Coronary artery (tissue), 2 donors: ENCODE measurements at regions not wholly inside any gene's neighbourhood (a gene's known extent, or its start where the extent isn't known, plus 50 kb on each side); places are given as distances from the start of the nearest gene placed in this dataset.

Experiments used
- DNase-seq: peaks from one replicate; pipeline ENCODE4 v3.0.0-alpha.2; 2017; ENCODE audit warnings: low spot score
- H3K27ac ChIP-seq, 2 donors: fragments of 200-600 bp; sonication (generic); one replicate each; pipeline ENCODE4 v1.5.1; 2016 to 2019
- H3K4me3 ChIP-seq: fragments of 200-600 bp; sonication (generic); 2 replicates; pipeline ENCODE4 v1.5.1; 2016; ENCODE audit warnings: mild to moderate bottlenecking, moderate library complexity
- CTCF ChIP-seq: fragments of 200-600 bp; sonication (generic); IDR thresholded peaks from one replicate; pipeline ENCODE4 v1.5.1; 2019; ENCODE audit warnings: antibody characterized with exemption

DNA sequence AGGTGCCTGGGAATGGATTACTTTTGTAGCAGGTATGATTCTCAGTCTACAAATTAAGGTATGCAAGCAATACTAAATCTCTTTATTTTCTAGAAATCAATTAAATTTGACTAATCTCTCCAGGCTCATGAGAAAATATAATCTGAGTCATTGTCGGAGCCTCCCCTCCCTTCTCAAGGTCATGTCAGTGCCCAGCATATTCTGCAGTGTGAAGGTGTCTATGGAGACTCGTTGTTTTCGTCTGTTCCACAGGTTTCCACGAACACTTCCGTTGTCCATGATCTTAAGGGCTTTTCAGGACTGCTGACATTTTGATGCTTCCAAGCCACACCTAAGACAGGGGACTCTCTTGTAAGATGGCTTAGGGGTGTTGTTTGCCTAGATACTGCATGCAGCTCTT is 56.6 kb upstream of the SCOC start:
- no peak for TF ChIP-seq CTCF
- Histone ChIP-seq H3K4me3 (no peak overlapping the region), H3K27ac (no peak overlapping the region)
- no peak for DNase-seq

GRCh38 chr4:140315970-140316369 is 57.5 kb upstream of the SCOC start:
- no peak for DNase-seq
- TF ChIP-seq CTCF, result no peak
- no peak overlapping the region for H3K4me3 ChIP-seq
- no peak overlapping the region for H3K27ac ChIP-seq

DNA sequence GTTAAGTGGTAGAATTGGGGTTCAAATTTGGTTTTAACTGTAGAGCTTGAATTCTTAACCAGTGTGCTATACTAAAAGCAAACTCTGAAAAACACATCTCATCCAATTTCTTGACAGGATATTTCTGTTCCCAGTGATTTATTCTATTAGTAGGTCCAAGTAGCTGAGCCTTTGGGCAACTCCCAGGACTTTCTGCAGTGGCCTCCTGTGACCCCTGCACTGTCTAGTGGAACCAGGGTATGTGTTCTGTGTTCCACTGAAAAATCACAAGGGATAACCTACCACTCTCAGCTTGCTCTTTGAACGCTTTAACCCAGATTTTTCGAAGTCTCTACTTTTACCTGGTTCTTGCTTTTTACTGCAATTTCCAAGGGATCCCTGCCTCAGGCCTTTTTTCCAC is 58.0 kb upstream of the SCOC start:
- TF ChIP-seq CTCF, result no peak
- no peak for DNase-seq
- Histone ChIP-seq H3K27ac (no peak overlapping the region), H3K4me3 (no peak overlapping the region)

DNA sequence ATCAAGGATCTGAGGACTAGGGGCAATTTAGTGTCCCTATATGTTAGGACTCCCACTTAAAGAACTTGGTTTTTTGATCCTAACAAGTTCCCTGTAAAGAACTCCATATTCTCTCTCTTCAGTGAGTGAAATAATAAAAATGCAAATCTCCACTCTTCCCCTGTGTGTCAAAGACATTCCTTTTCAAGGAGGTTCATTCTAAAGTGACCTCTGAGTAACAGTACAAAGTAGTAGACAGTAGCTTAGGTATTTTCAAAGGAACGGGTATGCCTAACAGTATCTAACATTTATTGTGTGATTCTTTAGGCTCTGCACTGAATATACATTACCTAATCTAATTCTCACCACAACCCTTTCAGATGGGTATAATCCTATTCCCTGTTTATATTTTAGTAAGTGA is 58.4 kb upstream of the SCOC start:
- no peak overlapping the region for H3K4me3 ChIP-seq
- no peak overlapping the region for H3K27ac ChIP-seq
- no peak for DNase-seq
- TF ChIP-seq CTCF, result no peak

DNA sequence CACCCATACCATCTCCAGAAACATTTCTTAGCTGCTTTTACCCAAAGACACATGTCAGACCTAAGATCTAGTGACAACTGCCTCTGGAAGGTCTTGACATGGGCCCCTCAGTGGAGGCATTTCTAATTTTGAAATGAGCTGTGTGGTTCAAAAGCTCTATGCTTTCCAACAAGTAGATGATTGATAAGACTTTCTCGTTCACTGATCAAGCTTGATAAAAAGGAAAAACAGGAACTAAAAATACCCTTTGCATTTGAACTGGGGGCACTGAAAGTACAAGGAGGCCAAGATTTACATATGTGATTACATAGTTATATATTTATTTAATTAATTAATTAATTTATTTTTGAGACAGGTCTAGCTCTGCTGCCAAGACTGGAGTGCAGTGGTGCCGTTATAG is 61.3 kb upstream of the SCOC start:
- no peak for DNase-seq
- Histone ChIP-seq H3K27ac (no peak overlapping the region), H3K4me3 (no peak overlapping the region)
- no peak for TF ChIP-seq CTCF

DNA sequence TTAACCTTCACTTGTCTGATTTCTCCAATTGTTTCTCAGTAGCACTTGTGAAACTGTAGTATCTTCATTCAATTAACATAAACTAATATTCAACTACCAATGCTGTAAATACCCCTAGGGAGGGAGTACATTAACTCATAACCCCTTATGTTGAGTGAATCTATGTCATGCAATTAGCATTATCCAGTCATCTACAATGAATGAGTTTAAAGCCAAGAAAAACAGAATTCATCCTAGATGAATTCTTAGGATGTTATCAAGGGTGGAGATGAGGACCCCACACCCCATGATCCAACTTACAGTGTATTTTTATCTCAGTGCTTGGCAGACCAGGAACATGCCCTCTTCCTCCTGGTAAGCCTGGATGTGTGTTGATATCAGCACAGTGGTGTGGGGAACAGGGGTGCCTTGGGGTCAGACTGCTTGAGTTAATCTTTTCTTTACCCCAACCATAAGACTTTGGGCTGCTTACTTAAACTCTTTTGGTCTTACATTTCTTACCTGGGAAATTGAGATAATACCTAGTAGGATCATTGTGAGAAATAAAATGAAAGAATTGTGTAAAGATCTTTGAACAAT is 62.1 kb upstream of the SCOC start:
- no peak for TF ChIP-seq CTCF
- no peak overlapping the region for H3K27ac ChIP-seq
- no peak overlapping the region for H3K4me3 ChIP-seq
- no peak for DNase-seq

- DNase-seq, result no peak
- H3K4me3 ChIP-seq, result peak overlapping the region; percentile 43
- peak overlapping the region; percentile 79 to 83 for H3K27ac ChIP-seq
- TF ChIP-seq CTCF, result no peak
Observed at GRCh38 chr4:140309124-140309870, 64.1 kb upstream of the SCOC start.
